Natural killer cell (primary cell): ENCODE measurements at regions not wholly inside any gene's neighbourhood (a gene's known extent, or its start where the extent isn't known, plus 50 kb on each side); places are given as distances from the start of the nearest gene placed in this dataset.

Source experiments
- ATAC-seq, 3 donors: fragments of 150-1000 bp in 2 of 3; fragments of 200-7000 bp in 1 of 3; cut with Tn5 transposase; 1 replicate in 1 of 3; 2 replicates in 2 of 3; pipeline ENCODE4 v1.10.0; 2021; ENCODE audit warnings: mild to moderate bottlenecking in 2 of 3, moderate library complexity in 2 of 3
- DNase-seq, 2 donors: peaks; one replicate each; pipeline versions ENCODE4 v3.0.0 to v3.0.0-alpha.2; 2013 to 2021; ENCODE audit warnings: mixed read lengths in 1 of 2
- H3K27ac ChIP-seq: one replicate; pipeline ENCODE4 v1.5.1; 2013; ENCODE audit warnings: mild to moderate bottlenecking, low read length
- H3K27me3 ChIP-seq: one replicate; pipeline ENCODE4 v1.6.1; 2013; ENCODE audit warnings: low read length; ENCODE audit not compliant: control insufficient read depth, insufficient read depth
- H3K36me3 ChIP-seq: one replicate; pipeline ENCODE4 v1.6.1; 2013; ENCODE audit warnings: low read length; ENCODE audit not compliant: control insufficient read depth, insufficient read depth
- H3K4me1 ChIP-seq: one replicate; pipeline ENCODE4 v1.6.1; 2013; ENCODE audit warnings: low read length; ENCODE audit not compliant: control insufficient read depth, insufficient read depth
- H3K4me3 ChIP-seq: one replicate; pipeline ENCODE4 v1.5.1; 2013; ENCODE audit warnings: low read length
- H3K9me3 ChIP-seq: one replicate; pipeline ENCODE4 v1.6.1; 2013; ENCODE audit warnings: low read length; ENCODE audit not compliant: control insufficient read depth, insufficient read depth
- H3K27ac Mint-ChIP-seq, 2 donors: one replicate each; pipeline ENCODE4 v1.8.0; 2022; ENCODE audit warnings: mild to moderate bottlenecking in 2 of 2, mixed read lengths in 2 of 2, moderate library complexity in 1 of 2
- H3K27me3 Mint-ChIP-seq, 2 donors: one replicate each; pipeline ENCODE4 v1.8.0; 2022; ENCODE audit warnings: low read depth in 2 of 2, mixed read lengths in 2 of 2
- H3K36me3 Mint-ChIP-seq: one replicate; pipeline ENCODE4 v1.8.0; 2022; ENCODE audit warnings: mixed read lengths
- H3K4me1 Mint-ChIP-seq, 2 donors: one replicate each; pipeline ENCODE4 v1.8.0; 2022; ENCODE audit warnings: mixed read lengths in 2 of 2
- H3K4me3 Mint-ChIP-seq: one replicate; pipeline ENCODE4 v1.8.0; 2022; ENCODE audit warnings: mild to moderate bottlenecking, moderate library complexity, mixed read lengths
- H3K9me3 Mint-ChIP-seq, 2 donors: one replicate each; pipeline ENCODE4 v1.8.0; 2022; ENCODE audit warnings: mixed read lengths in 2 of 2
- CTCF ChIP-seq: fragments of 200-600 bp; IDR thresholded peaks from one replicate; pipeline ENCODE4 v1.8.0; 2022; ENCODE audit warnings: antibody characterized with exemption
- WGBS: methylation state at CpG from one replicate; pipeline ENCODE4 v1.1.7; 2013; ENCODE audit warnings: missing lambda C conversion rate; ENCODE audit not compliant: insufficient coverage; 5-methylcytosine and 5-hydroxymethylcytosine counted together
- intact Hi-C: fragments of 100-400 bp; cut with micrococcal nuclease; formaldehyde crosslinking; loops from one replicate; pipeline ENCODE4 v1.14.2; 2022

- intact Hi-C loops, result no loop called here
- peaks cover 3% of the 10 kb centered on the region for H3K9me3 ChIP-seq
- Mint-ChIP-seq H3K27me3 (peaks cover 14 to 69% of the 10 kb centered on the region in 2 donors), H3K4me1 (no peaks in the 10 kb centered on the region), H3K9me3 (no peaks in the 10 kb centered on the region), H3K27ac (no peak overlapping the region), H3K36me3 (no peaks in the 10 kb centered on the region), H3K4me3 (no peak overlapping the region)
- 82% methylated on average over 4 of the region's 4 CpGs for WGBS
- DNase-seq, result no peak
- H3K4me3 ChIP-seq, result no peak overlapping the region
- H3K27me3 ChIP-seq, result peaks cover 3% of the 10 kb centered on the region
- TF ChIP-seq CTCF, result no peak
- H3K36me3 ChIP-seq, result no peaks in the 10 kb centered on the region
- no peaks in the 10 kb centered on the region for H3K4me1 ChIP-seq
- H3K27ac ChIP-seq, result no peak overlapping the region
- ATAC-seq, result no peak
Observed at GRCh38 chr11:11107076-11107723, 245.8 kb downstream of the CSNK2A3 start.

- WGBS, result 100% methylated on average over 1 of the region's 1 CpG
- DNase-seq (peak in 1 of 2 donors; percentile 13), ATAC-seq (no peak)
- no peak for TF ChIP-seq CTCF
- intact Hi-C loops, result no loop called here
- H3K27me3 Mint-ChIP-seq, result peaks cover 15 to 54% of the 10 kb centered on the region in 2 donors
- no peaks in the 10 kb centered on the region for H3K9me3 Mint-ChIP-seq
- Histone ChIP-seq H3K9me3 (peaks cover 3% of the 10 kb centered on the region), H3K27me3 (peaks cover 3% of the 10 kb centered on the region), H3K4me1 (no peaks in the 10 kb centered on the region), H3K27ac (no peak overlapping the region), H3K4me3 (no peak overlapping the region), H3K36me3 (no peaks in the 10 kb centered on the region)
- H3K4me1 Mint-ChIP-seq, result no peaks in the 10 kb centered on the region
- no peak overlapping the region for H3K4me3 Mint-ChIP-seq
- H3K27ac Mint-ChIP-seq, result no peak overlapping the region
- H3K36me3 Mint-ChIP-seq, result no peaks in the 10 kb centered on the region
Observed at GRCh38 chr11:11105361-11105760, 247.5 kb upstream of the ZBED5 start.

- DNase-seq, result no peak
- peaks cover 2% of the 10 kb centered on the region for H3K27me3 ChIP-seq
- H3K27me3 Mint-ChIP-seq, result peaks cover 8 to 48% of the 10 kb centered on the region in 2 donors
Observed at GRCh38 chr11:11095831-11096723, 238.2 kb upstream of the ZBED5 start.

More at GRCh38 chr11:11095831-11096723, 238.2 kb upstream of the ZBED5 start:
- no peak overlapping the region for H3K27ac ChIP-seq
- no peak for TF ChIP-seq CTCF
- no peak overlapping the region for H3K4me3 ChIP-seq
- ATAC-seq, result no peak
- WGBS, result 82% methylated on average over 3 of the region's 3 CpGs
- no peaks in the 10 kb centered on the region for H3K9me3 ChIP-seq
- H3K4me1 ChIP-seq, result no peaks in the 10 kb centered on the region
- H3K4me1 Mint-ChIP-seq, result no peaks in the 10 kb centered on the region
- no peaks in the 10 kb centered on the region for H3K9me3 Mint-ChIP-seq
- intact Hi-C loops, result no loop called here
- H3K36me3 Mint-ChIP-seq, result no peaks in the 10 kb centered on the region
- H3K4me3 Mint-ChIP-seq, result no peak overlapping the region
- H3K36me3 ChIP-seq, result no peaks in the 10 kb centered on the region
- no peak overlapping the region for H3K27ac Mint-ChIP-seq
